ENCODE measurements at regions not wholly inside any gene's neighbourhood (a gene's known extent, or its start where the extent isn't known, plus 50 kb on each side); places are given as distances from the start of the nearest gene placed in this dataset.

DNA sequence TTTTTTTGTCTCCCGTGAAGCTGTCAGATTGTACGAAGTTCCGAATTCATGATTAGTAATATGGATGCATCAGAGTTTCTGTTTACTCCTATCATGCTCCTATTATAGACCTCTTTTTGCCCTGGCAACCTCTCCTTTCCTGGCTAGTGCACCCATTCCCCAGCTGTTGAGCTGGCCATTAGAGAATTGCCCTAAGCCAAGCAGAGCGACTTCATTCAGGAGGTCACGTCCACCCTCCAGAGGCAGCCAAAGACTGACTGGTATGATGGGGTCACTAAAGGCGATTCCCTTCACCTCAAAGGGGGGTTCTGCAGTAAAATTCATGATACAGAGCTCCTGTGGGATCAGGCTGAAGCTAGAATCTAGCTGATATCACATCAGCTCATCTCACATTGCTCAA, 351.9 kb downstream of the BTBD3 start:
- TF ChIP-seq, protein P1, sequence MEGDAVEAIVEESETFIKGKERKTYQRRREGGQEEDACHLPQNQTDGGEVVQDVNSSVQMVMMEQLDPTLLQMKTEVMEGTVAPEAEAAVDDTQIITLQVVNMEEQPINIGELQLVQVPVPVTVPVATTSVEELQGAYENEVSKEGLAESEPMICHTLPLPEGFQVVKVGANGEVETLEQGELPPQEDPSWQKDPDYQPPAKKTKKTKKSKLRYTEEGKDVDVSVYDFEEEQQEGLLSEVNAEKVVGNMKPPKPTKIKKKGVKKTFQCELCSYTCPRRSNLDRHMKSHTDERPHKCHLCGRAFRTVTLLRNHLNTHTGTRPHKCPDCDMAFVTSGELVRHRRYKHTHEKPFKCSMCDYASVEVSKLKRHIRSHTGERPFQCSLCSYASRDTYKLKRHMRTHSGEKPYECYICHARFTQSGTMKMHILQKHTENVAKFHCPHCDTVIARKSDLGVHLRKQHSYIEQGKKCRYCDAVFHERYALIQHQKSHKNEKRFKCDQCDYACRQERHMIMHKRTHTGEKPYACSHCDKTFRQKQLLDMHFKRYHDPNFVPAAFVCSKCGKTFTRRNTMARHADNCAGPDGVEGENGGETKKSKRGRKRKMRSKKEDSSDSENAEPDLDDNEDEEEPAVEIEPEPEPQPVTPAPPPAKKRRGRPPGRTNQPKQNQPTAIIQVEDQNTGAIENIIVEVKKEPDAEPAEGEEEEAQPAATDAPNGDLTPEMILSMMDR (IDR thresholded peaks at IDR 0.05), result no peak
- TF ChIP-seq POLR2A (IDR thresholded peaks at IDR 0.05), result no peak
